ENCODE measurements at regions not wholly inside any gene's neighbourhood (a gene's known extent, or its start where the extent isn't known, plus 50 kb on each side); places are given as distances from the start of the nearest gene placed in this dataset.

- DNase-seq (ENCODE audit: low spot score) = no peak
These were observed 156.5 kb upstream of the GDF10 start for GRCh38 chr10:47143473-47143872.

DNA sequence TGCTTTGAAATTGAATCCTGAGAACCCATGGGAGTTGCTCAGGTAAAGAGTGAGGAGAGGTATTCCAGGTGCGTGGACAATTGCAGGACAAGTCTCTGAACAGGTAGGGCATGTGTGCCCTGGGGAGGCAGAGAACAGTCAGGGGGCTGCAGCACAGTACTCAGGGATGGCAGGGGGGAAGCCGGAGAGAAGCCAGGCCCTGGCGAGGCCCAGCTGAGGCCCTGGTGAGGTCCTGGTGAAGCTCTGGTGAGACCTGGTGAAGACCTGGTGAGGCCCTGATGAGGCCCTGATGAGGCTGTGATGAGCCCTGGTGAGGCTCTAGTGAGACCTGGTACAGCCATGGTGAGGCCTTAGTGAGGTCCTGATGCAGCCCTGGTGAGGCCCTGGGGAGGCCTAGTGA, 155.5 kb upstream of the GDF10 start:
- no peak for DNase-seq (ENCODE audit: low spot score)

DNA sequence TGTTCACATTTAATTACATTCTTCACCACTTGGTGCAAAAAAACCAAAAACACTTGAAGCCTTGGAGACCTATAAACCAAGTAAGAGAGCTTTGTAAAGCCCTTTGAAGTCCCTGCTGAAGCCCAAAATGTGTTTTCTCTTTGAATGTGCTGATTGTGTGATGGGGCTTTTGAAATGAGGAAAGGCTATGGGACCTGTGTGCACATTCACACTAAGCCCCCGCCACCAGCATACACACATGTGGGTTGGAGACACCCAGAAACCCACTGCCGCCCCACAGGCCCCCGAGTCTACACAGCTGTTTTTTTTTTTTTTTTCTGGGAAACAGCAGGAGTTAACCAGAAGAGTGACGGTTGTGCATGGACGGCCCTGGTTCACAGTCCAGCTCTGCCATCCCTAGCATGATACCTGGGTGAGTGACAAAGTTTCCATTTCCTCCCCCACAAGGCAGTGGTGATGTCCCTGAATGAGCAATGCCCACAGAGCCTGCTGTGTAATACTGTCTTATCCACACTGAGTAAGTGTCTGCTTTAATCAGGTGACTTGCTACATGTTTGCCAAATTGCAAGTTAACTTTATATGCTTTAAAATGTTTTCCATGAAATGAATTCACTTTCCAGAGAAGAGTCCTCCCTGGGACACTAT, 154.6 kb upstream of the GDF10 start:
- no peak for DNase-seq (ENCODE audit: low spot score)

- DNase-seq (ENCODE audit: low spot score) = no peak
These were observed 153.4 kb upstream of the GDF10 start for GRCh38 chr10:47146572-47146971.

- DNase-seq (ENCODE audit: low spot score) = no peak
These were observed 152.8 kb upstream of the GDF10 start for GRCh38 chr10:47147186-47147585.

DNA sequence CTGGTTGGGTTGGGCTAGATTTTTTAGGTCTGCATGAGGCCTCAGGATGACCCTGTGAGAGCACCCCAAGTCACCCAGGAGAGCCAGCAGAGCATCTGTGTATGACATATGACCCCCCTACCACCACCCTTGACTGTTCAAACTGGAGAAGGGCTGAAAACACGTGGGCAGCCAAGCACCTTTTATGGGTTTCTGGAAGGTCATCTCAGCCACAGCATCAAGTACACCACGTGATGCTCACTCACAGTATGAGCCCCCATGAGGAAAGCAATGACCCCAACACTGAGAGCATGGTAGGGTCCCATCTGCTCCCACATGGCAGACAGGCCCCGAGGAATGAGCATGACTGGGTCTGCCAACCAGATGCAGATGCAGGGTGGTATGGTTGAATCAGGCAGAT, 149.4 kb upstream of the GDF10 start:
- no peak for DNase-seq (ENCODE audit: low spot score)

- DNase-seq (ENCODE audit: low spot score) = no peak
These were observed 148.1 kb upstream of the GDF10 start for GRCh38 chr10:47151920-47152319.

GRCh38 chr10:47152861-47153349, 147.1 kb upstream of the GDF10 start:
- no peak for DNase-seq (ENCODE audit: low spot score)

- no peak for DNase-seq (ENCODE audit: low spot score)
These were observed 145.2 kb upstream of the GDF10 start for GRCh38 chr10:47154762-47155161.

DNA sequence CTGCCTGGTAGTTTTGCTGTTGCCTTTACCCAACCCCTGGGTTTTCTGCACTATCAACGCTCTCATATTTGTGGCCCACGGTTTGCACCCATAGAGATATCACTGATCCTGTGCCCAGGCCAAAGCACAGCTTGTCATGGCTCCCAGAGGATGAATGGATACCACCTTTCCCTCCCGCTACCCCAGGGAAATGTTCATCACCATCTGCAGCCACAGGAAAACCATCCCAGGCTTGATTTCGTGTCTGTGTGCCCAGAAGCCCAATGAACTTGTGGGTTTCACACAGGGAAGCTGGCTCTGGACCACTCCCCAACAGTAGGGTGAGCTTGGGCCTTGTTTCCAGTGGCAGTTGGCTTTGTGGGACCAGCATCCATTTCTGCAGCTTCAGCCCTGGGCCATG, 143.1 kb upstream of the GDF10 start:
- DNase-seq (ENCODE audit: low spot score) = no peak

GRCh38 chr10:47158116-47159071, 141.6 kb upstream of the GDF10 start:
- DNase-seq (ENCODE audit: low spot score) = no peak

DNA sequence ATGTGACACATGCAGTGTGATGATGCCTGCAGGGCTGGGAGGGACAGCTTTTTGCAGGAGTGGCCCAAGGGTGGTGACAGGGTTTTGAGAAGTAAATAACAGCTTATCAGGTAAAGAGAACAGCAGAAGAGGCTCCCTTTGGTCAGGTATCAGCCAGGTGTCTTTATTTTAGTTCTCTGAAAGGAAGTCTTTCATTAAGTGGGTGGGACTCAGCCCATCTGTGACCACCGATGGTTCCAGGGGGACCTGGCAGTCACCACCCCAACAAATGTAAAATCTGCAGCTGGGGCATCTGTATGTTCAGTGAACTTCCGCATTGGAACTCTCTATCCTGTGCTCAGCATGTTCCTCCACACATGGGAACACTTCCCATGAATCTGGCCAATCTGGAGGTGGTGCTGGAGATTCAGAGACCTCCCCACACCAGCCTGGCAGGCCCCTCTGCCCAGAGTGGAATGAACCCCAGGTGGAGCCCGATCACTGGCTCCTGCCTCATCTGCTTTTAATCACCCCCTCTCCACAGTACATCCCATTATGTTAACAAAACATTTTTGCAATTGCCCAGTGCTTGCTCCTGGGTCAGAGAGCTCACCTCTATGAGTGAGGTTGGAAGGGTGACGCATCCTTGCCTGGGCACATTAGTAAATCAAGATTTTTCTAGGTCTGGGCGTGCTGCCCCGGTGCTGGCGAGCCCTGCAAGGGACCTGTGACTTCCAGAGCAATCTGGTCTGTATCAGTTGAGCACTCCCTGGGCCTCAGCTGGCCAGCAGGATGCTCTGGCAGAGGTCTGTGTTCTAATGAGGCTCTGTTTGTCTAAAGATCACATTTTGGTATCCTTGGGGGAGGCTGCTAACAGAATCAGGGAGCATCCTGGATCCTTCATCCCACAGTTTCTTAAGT, 140.4 kb upstream of the GDF10 start:
- DNase-seq (ENCODE audit: low spot score) = no peak

DNA sequence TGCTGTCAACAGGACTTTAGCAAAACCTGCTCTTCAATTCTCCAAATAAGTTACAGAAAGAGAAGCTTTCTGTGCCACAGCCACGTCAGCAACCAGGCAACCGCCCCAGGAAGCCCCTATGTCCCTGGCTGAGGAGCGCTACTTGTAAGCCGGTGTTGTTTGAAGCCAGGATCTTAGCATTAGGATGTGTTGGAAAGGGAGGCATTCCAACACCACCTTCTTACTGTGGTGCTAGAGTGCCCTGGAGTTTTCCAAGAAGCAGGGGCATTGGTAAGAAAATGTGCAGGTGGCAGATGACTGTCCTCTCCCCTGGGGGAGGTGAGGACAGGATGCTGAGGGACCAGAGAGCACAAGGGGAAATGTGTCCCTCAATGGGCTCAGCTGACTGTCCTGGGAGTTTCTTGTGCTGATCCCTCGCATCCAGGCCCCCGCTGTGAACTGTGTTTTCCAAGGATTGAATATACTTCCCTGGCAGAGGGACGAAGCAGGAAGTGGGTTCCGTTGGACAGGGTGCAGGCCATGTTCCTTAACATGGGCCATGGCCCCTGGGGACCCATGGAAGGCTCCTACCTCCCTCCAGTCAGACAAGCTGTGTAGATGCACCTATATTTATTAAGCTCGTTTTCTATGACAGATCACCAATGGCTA, 139.6 kb upstream of the GDF10 start:
- no peak for DNase-seq (ENCODE audit: low spot score)

- DNase-seq (ENCODE audit: low spot score) = no peak
These were observed 139.0 kb upstream of the GDF10 start for GRCh38 chr10:47160967-47161366.

DNA sequence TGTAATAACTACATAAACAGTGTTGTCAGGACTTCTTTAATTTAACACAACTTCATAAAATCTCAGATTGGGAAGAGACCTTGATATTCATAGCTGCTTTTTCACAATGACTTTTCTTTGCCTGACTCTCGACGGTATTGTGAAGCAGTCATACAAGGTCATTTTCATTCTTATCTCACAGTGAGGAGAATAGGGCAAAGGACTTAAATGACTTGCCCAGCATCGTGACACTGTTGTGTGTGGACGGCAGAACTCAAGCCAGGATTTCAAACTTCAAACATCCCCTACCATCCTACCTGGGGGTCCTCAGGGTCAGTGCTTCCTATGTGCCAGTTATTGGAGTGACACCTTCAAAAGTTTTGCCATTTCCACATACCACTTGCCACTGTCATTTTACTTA, 138.5 kb upstream of the GDF10 start:
- no peak for DNase-seq (ENCODE audit: low spot score)

DNA sequence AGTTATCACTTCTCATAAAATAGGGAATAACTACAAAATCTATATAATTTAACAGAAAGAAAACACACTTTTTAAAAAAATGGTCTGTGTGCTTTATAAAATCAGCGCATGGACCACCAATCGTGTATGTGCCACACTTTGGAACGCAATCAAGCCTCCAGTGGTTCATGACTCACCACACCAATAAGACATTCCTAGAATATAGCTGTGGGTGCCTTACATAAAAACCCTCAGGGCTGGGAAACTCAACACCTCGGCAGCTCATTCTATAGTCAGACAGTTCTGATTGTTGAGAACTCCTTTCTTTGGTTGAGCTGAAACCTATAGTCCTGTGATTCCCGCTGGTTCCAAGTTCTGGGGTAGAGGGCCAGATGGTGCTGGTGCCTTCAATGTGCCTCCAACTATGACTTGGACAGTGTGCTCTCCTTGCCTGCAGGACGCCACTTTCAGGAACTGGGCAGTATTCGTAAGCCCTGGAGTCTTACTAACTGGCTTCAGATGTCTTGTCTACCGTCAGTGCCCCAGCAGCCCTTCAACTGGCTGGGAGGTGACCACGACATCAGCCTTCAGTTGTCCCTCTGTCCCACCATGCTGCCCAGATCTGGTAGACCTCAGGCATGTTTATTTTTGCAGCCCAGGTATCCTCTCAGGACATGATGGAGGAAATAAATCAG, 135.7 kb upstream of the GDF10 start:
- no peak for DNase-seq (ENCODE audit: low spot score)

DNA sequence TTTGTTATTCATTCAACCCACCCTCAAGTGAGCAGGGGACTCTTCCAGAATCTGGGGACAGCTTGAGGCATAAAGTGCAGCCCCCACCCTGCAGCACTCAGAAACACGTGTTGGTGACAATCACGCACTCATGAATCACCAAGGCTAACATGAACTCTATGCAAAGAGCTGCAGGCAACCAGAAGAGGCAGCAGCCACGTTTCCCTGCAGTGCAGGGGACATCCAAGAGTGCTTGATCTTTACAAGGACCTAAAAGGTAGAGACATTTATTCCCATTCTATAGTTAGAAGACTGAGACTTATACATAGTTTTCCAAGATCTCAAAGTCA, 135.2 kb upstream of the GDF10 start:
- no peak for DNase-seq (ENCODE audit: low spot score)

- DNase-seq (ENCODE audit: low spot score) = no peak
These were observed 134.8 kb upstream of the GDF10 start for GRCh38 chr10:47165168-47165710.

DNA sequence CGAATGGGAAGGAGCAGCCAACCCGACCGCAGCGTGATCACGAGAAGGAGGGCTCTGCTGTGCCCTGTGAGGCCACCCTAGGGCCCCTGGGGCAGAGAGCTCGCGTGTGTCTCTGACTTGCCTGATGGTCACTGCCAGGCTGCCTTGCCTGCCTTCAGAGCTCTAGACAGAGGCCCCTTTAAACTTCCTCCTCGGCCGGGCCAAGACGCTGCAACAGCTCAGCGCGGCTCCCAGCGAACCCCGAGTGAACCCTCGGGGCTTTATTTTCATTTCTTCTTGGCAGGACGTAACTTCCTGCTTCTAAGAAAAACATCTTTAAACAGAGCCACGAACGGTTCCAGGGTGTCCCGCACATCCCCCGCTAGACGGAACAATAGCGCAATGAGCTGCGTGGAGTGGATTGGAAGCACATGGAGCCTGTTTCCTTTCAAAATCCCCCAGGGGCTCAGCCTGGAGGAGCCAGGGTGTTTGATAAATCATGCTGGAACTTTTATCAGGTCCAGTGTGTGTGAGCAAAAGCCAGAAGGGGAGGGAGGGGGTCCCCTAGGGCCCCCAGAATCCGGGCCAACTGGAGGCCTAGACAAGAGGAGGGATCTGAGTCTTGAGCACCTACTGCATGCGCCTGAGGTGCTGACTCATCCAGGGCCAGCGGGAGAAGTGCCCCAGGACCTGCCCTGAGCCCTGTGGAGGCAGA, 134.1 kb upstream of the GDF10 start:
- no peak for DNase-seq (ENCODE audit: low spot score)

GRCh38 chr10:47166405-47166777, 133.6 kb upstream of the GDF10 start:
- DNase-seq (ENCODE audit: low spot score) = no peak
